ENCODE measurements at regions not wholly inside any gene's neighbourhood (a gene's known extent, or its start where the extent isn't known, plus 50 kb on each side); places are given as distances from the start of the nearest gene placed in this dataset.

- 63% methylated on average over 7 of the region's 7 CpGs for WGBS
- DNase-seq (ENCODE audit: low spot score): no peak
- no peak overlapping the region for H3K9ac ChIP-seq (ENCODE audit: low read depth in 1 of 2, low read length in 2 of 2)
- no peaks in the 10 kb centered on the region for H3K27me3 ChIP-seq (ENCODE audit: control insufficient read depth in 4 of 4, insufficient read depth in 4 of 4, low read length in 3 of 4)
- no peak overlapping the region for H3K27ac ChIP-seq (ENCODE audit: low read depth in 1 of 2, low read length in 2 of 2)
- H3K4me1 ChIP-seq (ENCODE audit: control insufficient read depth in 4 of 4, insufficient read depth in 4 of 4, low read length in 3 of 4): peaks cover 2 to 36% (median 23%) of the 10 kb centered on the region in 4 donors
- no peaks in the 10 kb centered on the region for H3K36me3 ChIP-seq (ENCODE audit: control insufficient read depth in 4 of 4, insufficient read depth in 3 of 4, low read depth in 1 of 4, low read length in 3 of 4)
- TF ChIP-seq MAX (IDR thresholded peaks at IDR 0.05): no peak
- no peak for TF ChIP-seq ATF3 (IDR thresholded peaks at IDR 0.05)
- no peak for TF ChIP-seq ZBTB33 (IDR thresholded peaks at IDR 0.05)
- TF ChIP-seq RXRA (IDR thresholded peaks at IDR 0.05): no peak
- TF ChIP-seq REST (IDR thresholded peaks at IDR 0.05): no peak
- TF ChIP-seq SP1 (IDR thresholded peaks at IDR 0.05): no peak
- no peak for TF ChIP-seq HNF4G (IDR thresholded peaks at IDR 0.05)
- TF ChIP-seq YY1 (IDR thresholded peaks at IDR 0.05): no peak
- no peak for TF ChIP-seq TAF1 (conservative IDR thresholded peaks at IDR 0.05)
- no peak for TF ChIP-seq FOXA1 (IDR thresholded peaks at IDR 0.05)
- TF ChIP-seq JUND (IDR thresholded peaks at IDR 0.05): no peak
- TF ChIP-seq NR2F2 (IDR thresholded peaks at IDR 0.05): no peak
- TF ChIP-seq HNF4A (conservative IDR thresholded peaks at IDR 0.05): no peak
- TF ChIP-seq FOXA2 (IDR thresholded peaks at IDR 0.05): no peak
- TF ChIP-seq CTCF (IDR thresholded peaks at IDR 0.05; ENCODE audit: low read depth, low read length, missing input control): no peak
- TF ChIP-seq GABPA (IDR thresholded peaks at IDR 0.05 in 1 of 2, conservative IDR thresholded peaks at IDR 0.05 in 1 of 2): no peak
- TF ChIP-seq RAD21 (IDR thresholded peaks at IDR 0.05): no peak
- no peak for TF ChIP-seq EGR1 (IDR thresholded peaks at IDR 0.05; ENCODE audit: low read depth in 2 of 2)
- H3K9me3 ChIP-seq (ENCODE audit: control insufficient read depth in 4 of 4, low read length in 3 of 4): no peaks in the 10 kb centered on the region
- H3K4me3 ChIP-seq (ENCODE audit: low read depth in 1 of 3, low read length in 3 of 3): no peak overlapping the region
These were observed 76.1 kb upstream of the PDSS1 start for GRCh38 chr10:26621243-26621888.

All from liver (tissue), 8 donors.